ENCODE measurements at regions not wholly inside any gene's neighbourhood (a gene's known extent, or its start where the extent isn't known, plus 50 kb on each side); places are given as distances from the start of the nearest gene placed in this dataset.
A peak's percentile ranks its signal among the peaks of the same experiment; 100 is the strongest.
"Not testable (repeated sequence)": the region's sequence is repeated elsewhere in the genome, so short reads cannot be mapped to it uniquely, and the experiment has no call there.

GRCh38 chr6:19721766-19722377 is 115.3 kb upstream of the ID4 start:
- Mint-ChIP-seq H3K4me1 (peaks cover 61% of the 10 kb centered on the region), H3K4me3 (peak overlapping the region; percentile 56), H3K9me3 (peaks cover 8% of the 10 kb centered on the region), H3K27me3 (ENCODE audit: low read depth) (no peaks in the 10 kb centered on the region), H3K36me3 (ENCODE audit: low read depth) (peaks cover 4% of the 10 kb centered on the region), H3K27ac (ENCODE audit: unreplicated experiment) (peak overlapping the region; percentile 87)
- DNase-seq (ENCODE audit: low read depth, low spot score) = peak; percentile 14
- no peak for TF ChIP-seq CTCF (conservative IDR thresholded peaks at IDR 0.05)

- Mint-ChIP-seq H3K27me3 (ENCODE audit: low read depth) (no peaks in the 10 kb centered on the region), H3K36me3 (ENCODE audit: low read depth) (peaks cover 4% of the 10 kb centered on the region), H3K9me3 (peaks cover 8% of the 10 kb centered on the region), H3K4me3 (no peak overlapping the region), H3K27ac (ENCODE audit: unreplicated experiment) (no peak overlapping the region), H3K4me1 (peaks cover 60% of the 10 kb centered on the region)
- no peak for DNase-seq (ENCODE audit: low read depth, low spot score)
- TF ChIP-seq CTCF (conservative IDR thresholded peaks at IDR 0.05) = no peak
These were observed 114.2 kb upstream of the ID4 start for GRCh38 chr6:19722999-19723398.

GRCh38 chr6:19723545-19723944 is 113.6 kb upstream of the ID4 start:
- Mint-ChIP-seq H3K27ac (ENCODE audit: unreplicated experiment) (no peak overlapping the region), H3K4me1 (peaks cover 54% of the 10 kb centered on the region), H3K27me3 (ENCODE audit: low read depth) (no peaks in the 10 kb centered on the region), H3K36me3 (ENCODE audit: low read depth) (peaks cover 4% of the 10 kb centered on the region), H3K4me3 (no peak overlapping the region), H3K9me3 (peaks cover 8% of the 10 kb centered on the region)
- DNase-seq (ENCODE audit: low read depth, low spot score) = no peak
- TF ChIP-seq CTCF (conservative IDR thresholded peaks at IDR 0.05) = no peak

- not testable (repeated sequence) for H3K36me3 Mint-ChIP-seq (ENCODE audit: low read depth); H3K27ac Mint-ChIP-seq (ENCODE audit: unreplicated experiment); H3K4me3 Mint-ChIP-seq; H3K27me3 Mint-ChIP-seq (ENCODE audit: low read depth); DNase-seq (ENCODE audit: low read depth, low spot score)
- Mint-ChIP-seq H3K4me1 (peaks cover 35% of the 10 kb centered on the region), H3K9me3 (peaks cover 11% of the 10 kb centered on the region)
These were observed 111.7 kb upstream of the ID4 start for GRCh38 chr6:19725436-19725835.

GRCh38 chr6:19731282-19731681 is 105.9 kb upstream of the ID4 start:
- H3K4me3 Mint-ChIP-seq = no peak overlapping the region
- no peak for TF ChIP-seq CTCF (conservative IDR thresholded peaks at IDR 0.05)
- H3K27me3 Mint-ChIP-seq (ENCODE audit: low read depth) = no peaks in the 10 kb centered on the region
- H3K27ac Mint-ChIP-seq (ENCODE audit: unreplicated experiment) = no peak overlapping the region
- H3K36me3 Mint-ChIP-seq (ENCODE audit: low read depth) = peaks cover 2% of the 10 kb centered on the region
- peaks cover 17% of the 10 kb centered on the region for H3K4me1 Mint-ChIP-seq
- H3K9me3 Mint-ChIP-seq = peaks cover 9% of the 10 kb centered on the region
- DNase-seq (ENCODE audit: low read depth, low spot score) = no peak

- no peak overlapping the region for H3K27ac Mint-ChIP-seq (ENCODE audit: unreplicated experiment)
- peaks cover 2% of the 10 kb centered on the region for H3K36me3 Mint-ChIP-seq (ENCODE audit: low read depth)
- H3K4me1 Mint-ChIP-seq = peaks cover 17% of the 10 kb centered on the region
- H3K27me3 Mint-ChIP-seq (ENCODE audit: low read depth) = no peaks in the 10 kb centered on the region
- no peak for DNase-seq (ENCODE audit: low read depth, low spot score)
- peaks cover 11% of the 10 kb centered on the region for H3K9me3 Mint-ChIP-seq
- TF ChIP-seq CTCF (conservative IDR thresholded peaks at IDR 0.05) = no peak
- H3K4me3 Mint-ChIP-seq = no peak overlapping the region
These were observed 103.1 kb upstream of the ID4 start for GRCh38 chr6:19734061-19734460.

Measured in neural crest cell (in vitro differentiated cells).